ENCODE measurements at regions not wholly inside any gene's neighbourhood (a gene's known extent, or its start where the extent isn't known, plus 50 kb on each side); places are given as distances from the start of the nearest gene placed in this dataset.

DNA sequence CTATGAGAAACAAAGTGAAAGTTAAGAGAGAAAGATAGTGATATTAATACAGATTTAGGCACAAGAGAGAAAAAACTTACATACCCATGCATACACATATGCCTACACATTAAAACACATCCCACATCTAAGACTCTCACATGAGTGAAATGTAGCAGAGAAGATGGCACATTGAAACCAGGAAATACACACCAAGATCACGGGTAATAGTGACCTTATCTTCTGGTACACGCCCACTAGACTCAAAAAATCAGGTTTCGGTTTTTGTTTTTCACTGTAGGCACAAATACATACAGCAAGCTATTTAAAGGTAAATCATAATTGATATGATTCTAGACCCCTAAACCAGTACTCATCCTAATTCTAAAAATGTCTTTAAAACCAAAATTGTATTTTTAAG, 225.2 kb upstream of the TAC1 start:
- DNase-seq: no peak
- no peak overlapping the region for H3K4me3 Mint-ChIP-seq
- peaks cover 0 to 2% (median 0%) of the 10 kb centered on the region in 3 donors for H3K27me3 Mint-ChIP-seq (ENCODE audit: low read depth in 3 of 3)
- H3K36me3 Mint-ChIP-seq: no peaks in the 10 kb centered on the region
- no peaks in the 10 kb centered on the region for H3K4me1 Mint-ChIP-seq
- peaks cover 0 to 9% (median 3%) of the 10 kb centered on the region in 6 donors for H3K9me3 Mint-ChIP-seq
- no peak overlapping the region for H3K27ac Mint-ChIP-seq

DNA sequence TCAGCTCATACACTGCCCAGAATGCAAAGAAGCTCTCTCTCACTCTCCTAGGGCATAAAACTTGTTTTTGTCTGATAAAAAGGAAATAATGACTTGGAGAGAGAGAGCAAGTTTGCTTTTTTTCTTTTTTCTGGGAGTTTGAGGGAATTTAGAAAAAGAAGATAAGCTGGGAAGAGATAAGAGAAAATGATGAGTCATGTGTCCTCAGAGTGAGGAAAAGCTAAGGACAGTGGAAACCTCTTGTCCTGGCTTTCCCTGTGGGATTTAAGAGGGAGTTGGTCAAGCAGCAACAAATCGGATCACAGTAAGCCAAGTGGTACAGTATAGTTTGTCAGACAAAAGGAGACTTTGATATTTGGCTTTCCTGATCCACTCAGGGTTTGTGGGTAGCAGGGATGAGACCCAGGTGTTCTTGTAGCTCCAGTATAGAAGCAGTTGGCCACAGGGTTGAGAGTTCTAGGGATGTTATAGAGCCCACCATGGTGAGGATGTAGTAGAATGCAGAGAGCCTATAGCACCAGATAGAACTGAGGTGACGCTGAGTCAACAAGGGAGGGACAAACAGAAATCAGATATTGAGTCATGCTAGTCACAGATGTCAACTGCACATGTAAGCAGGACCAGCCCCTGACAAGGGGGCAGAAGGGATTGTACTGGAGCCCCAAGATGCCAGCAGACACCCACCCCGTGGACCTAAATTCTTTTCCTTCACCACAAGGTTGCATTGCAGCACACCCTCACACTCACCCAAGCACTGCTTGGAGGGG, 219.3 kb upstream of the TAC1 start:
- Mint-ChIP-seq H3K27ac (no peak overlapping the region), H3K27me3 (ENCODE audit: low read depth in 3 of 3) (peaks cover 0 to 2% (median 0%) of the 10 kb centered on the region in 3 donors), H3K4me3 (no peak overlapping the region), H3K36me3 (no peaks in the 10 kb centered on the region), H3K9me3 (peaks cover 0 to 9% (median 3%) of the 10 kb centered on the region in 6 donors), H3K4me1 (no peaks in the 10 kb centered on the region)
- DNase-seq: no peak

DNA sequence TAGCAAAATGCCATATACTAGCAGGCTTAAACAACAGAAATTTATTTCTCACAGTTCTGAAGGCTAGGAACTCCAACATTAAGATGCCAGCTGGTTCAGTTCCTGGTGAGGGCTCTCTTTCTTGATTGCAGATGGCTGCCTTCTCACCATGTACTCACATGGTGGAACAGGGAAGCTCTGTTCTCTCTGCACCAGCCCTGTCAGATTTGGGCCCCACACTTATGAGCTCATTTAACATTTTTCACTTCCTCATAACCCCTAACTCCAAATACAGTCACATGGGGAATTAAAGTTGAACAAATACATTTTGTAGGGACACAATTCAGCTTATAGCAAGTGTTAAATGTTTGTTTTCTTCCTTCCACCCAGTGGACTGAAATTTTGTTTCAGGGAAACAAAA, 218.6 kb upstream of the TAC1 start:
- Mint-ChIP-seq H3K27ac (no peak overlapping the region), H3K4me3 (no peak overlapping the region), H3K36me3 (no peaks in the 10 kb centered on the region)

DNA sequence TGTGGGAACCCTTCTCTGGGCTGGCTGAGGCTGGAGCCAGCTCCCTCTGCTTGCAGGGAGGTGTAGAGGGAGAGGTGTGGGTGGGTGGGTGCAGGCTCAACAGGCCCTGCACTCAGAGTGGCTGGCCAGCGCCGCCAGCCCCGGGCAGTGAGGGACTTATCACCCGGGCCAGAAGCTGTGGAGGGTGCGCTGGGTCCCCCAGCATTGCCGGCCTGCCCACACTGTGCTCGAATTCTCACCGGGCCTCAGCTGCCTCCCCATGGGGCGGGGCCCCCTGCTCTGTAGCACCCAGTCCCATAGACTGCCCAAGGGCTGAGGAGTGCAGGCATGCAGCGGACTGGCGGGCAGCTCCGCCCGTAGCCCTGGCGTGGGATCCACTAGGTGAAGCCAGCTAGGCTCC, 190.7 kb upstream of the TAC1 start:
- Mint-ChIP-seq H3K27me3 (ENCODE audit: low read depth in 3 of 3) (peaks cover 0 to 2% (median 0%) of the 10 kb centered on the region in 3 donors), H3K4me3 (no peak overlapping the region), H3K36me3 (no peaks in the 10 kb centered on the region), H3K9me3 (peaks cover 0 to 12% (median 5%) of the 10 kb centered on the region in 6 donors), H3K27ac (no peak overlapping the region), H3K4me1 (no peaks in the 10 kb centered on the region)
- no peak for DNase-seq

More for the DNA sequence above, 218.6 kb upstream of the TAC1 start:
- no peak for DNase-seq
- H3K4me1 Mint-ChIP-seq: no peaks in the 10 kb centered on the region
- peaks cover 0 to 6% (median 3%) of the 10 kb centered on the region in 6 donors for H3K9me3 Mint-ChIP-seq
- peaks cover 0 to 2% (median 0%) of the 10 kb centered on the region in 3 donors for H3K27me3 Mint-ChIP-seq (ENCODE audit: low read depth in 3 of 3)

DNA sequence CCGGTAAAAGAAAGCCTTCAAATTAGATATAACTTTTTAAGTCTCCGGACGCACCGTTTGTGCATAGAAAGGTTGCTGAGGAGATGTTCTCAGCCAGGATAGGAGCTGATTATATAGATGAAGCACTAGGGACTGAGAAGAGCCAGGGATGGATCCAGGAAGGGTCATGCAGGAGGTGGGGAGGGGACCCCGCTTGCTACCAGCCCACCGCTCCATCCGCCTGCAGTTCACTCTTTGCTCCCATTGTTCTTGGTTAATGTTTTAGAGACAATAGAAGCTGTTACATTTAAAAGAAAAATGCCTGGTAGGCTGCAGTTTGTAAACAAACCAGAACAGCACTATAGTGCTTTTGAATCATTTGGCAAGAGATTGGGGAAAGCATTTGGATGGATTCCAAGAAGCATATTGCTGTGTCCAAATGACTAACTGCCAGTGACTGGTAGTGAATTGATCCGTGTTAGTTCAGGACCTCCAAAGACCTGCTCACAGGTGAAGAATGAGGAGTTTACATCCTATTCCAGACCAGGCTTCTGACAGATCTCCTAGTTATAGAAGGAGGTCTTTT, 175.9 kb upstream of the TAC1 start:
- H3K9me3 Mint-ChIP-seq: peaks cover 6 to 33% (median 19%) of the 10 kb centered on the region in 6 donors
- H3K27ac Mint-ChIP-seq: no peak overlapping the region
- DNase-seq: no peak
- H3K36me3 Mint-ChIP-seq: no peaks in the 10 kb centered on the region
- no peaks in the 10 kb centered on the region for H3K27me3 Mint-ChIP-seq (ENCODE audit: low read depth in 3 of 3)
- H3K4me3 Mint-ChIP-seq: no peak overlapping the region
- H3K4me1 Mint-ChIP-seq: no peaks in the 10 kb centered on the region

- Mint-ChIP-seq H3K27me3 (ENCODE audit: low read depth in 3 of 3) (no peaks in the 10 kb centered on the region), H3K27ac (no peak overlapping the region), H3K36me3 (no peaks in the 10 kb centered on the region), H3K9me3 (peaks cover 0 to 19% (median 6%) of the 10 kb centered on the region in 6 donors), H3K4me3 (no peak overlapping the region), H3K4me1 (no peaks in the 10 kb centered on the region)
- no peak for DNase-seq
These were observed 166.2 kb upstream of the TAC1 start for GRCh38 chr7:97565665-97566064.

DNA sequence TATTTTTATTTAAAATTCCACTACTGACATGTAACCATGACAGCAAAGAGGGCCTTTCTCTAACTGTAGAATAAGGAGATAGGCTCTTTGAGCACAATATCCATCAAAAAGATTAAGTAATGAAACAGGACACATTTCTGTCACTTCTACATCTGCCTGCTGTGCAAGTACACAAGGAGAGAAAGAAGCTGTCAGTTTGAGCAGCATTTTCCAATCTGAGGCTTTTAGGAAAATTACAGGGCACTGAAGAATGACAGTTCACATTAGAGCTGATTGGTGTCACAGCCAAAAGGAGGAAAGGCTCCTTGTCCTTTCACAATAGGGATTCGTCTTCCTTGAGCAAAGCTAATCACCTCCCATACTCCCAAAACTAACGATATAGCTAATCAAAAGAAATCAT, 158.8 kb upstream of the TAC1 start:
- no peak overlapping the region for H3K27ac Mint-ChIP-seq
- no peaks in the 10 kb centered on the region for H3K36me3 Mint-ChIP-seq
- H3K9me3 Mint-ChIP-seq: peaks cover 0 to 9% (median 2%) of the 10 kb centered on the region in 6 donors
- peaks cover 0 to 1% (median 0%) of the 10 kb centered on the region in 3 donors for H3K27me3 Mint-ChIP-seq (ENCODE audit: low read depth in 3 of 3)
- H3K4me1 Mint-ChIP-seq: no peaks in the 10 kb centered on the region
- no peak overlapping the region for H3K4me3 Mint-ChIP-seq
- DNase-seq: no peak

DNA sequence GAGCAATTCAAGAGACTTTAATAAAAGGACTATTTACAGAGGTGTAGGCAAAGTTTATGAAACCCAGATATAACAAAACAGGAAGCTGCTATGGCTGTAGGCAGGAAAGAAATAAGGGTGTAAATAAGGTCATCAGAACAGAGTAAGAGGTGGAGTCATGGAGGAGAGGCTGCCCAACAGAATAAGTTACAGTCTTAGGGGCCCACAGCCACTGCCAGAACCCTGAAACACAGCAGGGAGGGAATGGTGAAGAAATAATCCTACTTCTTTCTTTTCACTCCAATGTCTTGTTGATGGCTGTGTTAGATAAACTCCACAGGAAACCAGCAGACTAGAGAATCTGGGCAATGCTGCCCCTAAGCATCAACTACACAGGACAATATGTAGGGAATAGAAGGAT, 155.8 kb upstream of the TAC1 start:
- peaks cover 0 to 5% (median 2%) of the 10 kb centered on the region in 6 donors for H3K9me3 Mint-ChIP-seq
- no peak for DNase-seq
- H3K36me3 Mint-ChIP-seq: no peaks in the 10 kb centered on the region
- no peaks in the 10 kb centered on the region for H3K4me1 Mint-ChIP-seq
- no peak overlapping the region for H3K4me3 Mint-ChIP-seq
- H3K27ac Mint-ChIP-seq: no peak overlapping the region
- peaks cover 0 to 1% (median 1%) of the 10 kb centered on the region in 3 donors for H3K27me3 Mint-ChIP-seq (ENCODE audit: low read depth in 3 of 3)

DNA sequence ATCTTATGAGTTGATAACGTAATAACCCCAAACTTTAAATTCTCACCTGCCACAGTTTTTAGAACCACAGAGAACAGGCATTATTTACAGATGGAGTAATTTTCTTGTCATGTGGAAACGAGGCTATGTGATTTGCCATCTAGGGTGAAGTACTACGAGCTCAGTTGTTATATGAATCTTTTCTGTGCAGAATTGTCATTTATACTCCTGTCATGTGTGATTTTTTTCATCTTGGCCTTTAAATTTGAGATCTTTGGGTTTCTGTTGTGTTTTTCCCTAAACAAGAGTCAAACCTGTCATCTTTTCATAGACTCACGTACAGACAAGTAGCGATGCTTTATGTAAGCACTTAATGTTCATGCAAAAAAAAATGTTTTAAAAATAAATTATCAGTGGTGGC, 153.7 kb upstream of the TAC1 start:
- no peak for DNase-seq
- H3K4me1 Mint-ChIP-seq: no peaks in the 10 kb centered on the region
- H3K4me3 Mint-ChIP-seq: no peak overlapping the region
- H3K27ac Mint-ChIP-seq: no peak overlapping the region
- H3K27me3 Mint-ChIP-seq (ENCODE audit: low read depth in 3 of 3): peaks cover 0 to 4% (median 1%) of the 10 kb centered on the region in 3 donors
- no peaks in the 10 kb centered on the region for H3K36me3 Mint-ChIP-seq
- peaks cover 0 to 7% (median 6%) of the 10 kb centered on the region in 6 donors for H3K9me3 Mint-ChIP-seq

GRCh38 chr7:97580205-97580604, 151.7 kb upstream of the TAC1 start:
- Mint-ChIP-seq H3K27me3 (ENCODE audit: low read depth in 3 of 3) (peaks cover 0 to 4% (median 1%) of the 10 kb centered on the region in 3 donors), H3K27ac (no peak overlapping the region), H3K4me1 (no peaks in the 10 kb centered on the region), H3K9me3 (peaks cover 0 to 12% (median 7%) of the 10 kb centered on the region in 6 donors), H3K36me3 (no peaks in the 10 kb centered on the region), H3K4me3 (no peak overlapping the region)
- DNase-seq: no peak

DNA sequence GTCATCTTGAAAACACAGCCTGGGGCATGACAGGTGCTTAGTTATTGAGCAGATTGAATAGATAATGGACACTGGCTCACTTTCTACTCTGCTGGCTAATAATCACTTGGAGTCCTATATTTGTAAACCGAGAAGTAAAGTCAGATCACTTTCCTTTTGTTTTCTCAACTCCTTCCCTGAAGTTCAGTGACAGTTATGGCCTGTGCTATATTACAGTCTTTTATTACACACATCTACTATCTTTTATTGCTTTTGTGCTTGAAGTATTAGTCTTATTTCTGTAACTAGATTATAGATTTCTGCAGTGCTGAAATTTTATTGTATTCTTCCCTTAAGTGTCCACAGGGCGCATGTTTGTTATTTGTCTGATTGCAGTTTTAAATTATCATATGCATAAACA, 136.4 kb upstream of the TAC1 start:
- H3K4me3 Mint-ChIP-seq: no peak overlapping the region
- DNase-seq: no peak
- no peaks in the 10 kb centered on the region for H3K27me3 Mint-ChIP-seq (ENCODE audit: low read depth in 3 of 3)
- peaks cover 0 to 9% (median 3%) of the 10 kb centered on the region in 6 donors for H3K9me3 Mint-ChIP-seq
- H3K4me1 Mint-ChIP-seq: no peaks in the 10 kb centered on the region
- no peaks in the 10 kb centered on the region for H3K36me3 Mint-ChIP-seq
- no peak overlapping the region for H3K27ac Mint-ChIP-seq

- no peak for DNase-seq
- Mint-ChIP-seq H3K4me3 (no peak overlapping the region), H3K9me3 (peaks cover 0 to 9% (median 3%) of the 10 kb centered on the region in 6 donors)
These were observed 129.9 kb upstream of the TAC1 start for GRCh38 chr7:97601931-97602457.

GRCh38 chr7:97620495-97620894, 111.4 kb upstream of the TAC1 start:
- Mint-ChIP-seq H3K4me3 (no peak overlapping the region), H3K9me3 (peaks cover 0 to 6% (median 4%) of the 10 kb centered on the region in 6 donors), H3K27ac (no peak overlapping the region), H3K36me3 (no peaks in the 10 kb centered on the region), H3K27me3 (ENCODE audit: low read depth in 3 of 3) (peaks cover 0 to 3% (median 0%) of the 10 kb centered on the region in 3 donors), H3K4me1 (no peaks in the 10 kb centered on the region)
- DNase-seq: no peak

More at GRCh38 chr7:97601931-97602457, 129.9 kb upstream of the TAC1 start:
- H3K36me3 Mint-ChIP-seq: no peaks in the 10 kb centered on the region
- no peak overlapping the region for H3K27ac Mint-ChIP-seq
- no peaks in the 10 kb centered on the region for H3K4me1 Mint-ChIP-seq
- H3K27me3 Mint-ChIP-seq (ENCODE audit: low read depth in 3 of 3): peaks cover 1 to 2% (median 2%) of the 10 kb centered on the region in 3 donors

DNA sequence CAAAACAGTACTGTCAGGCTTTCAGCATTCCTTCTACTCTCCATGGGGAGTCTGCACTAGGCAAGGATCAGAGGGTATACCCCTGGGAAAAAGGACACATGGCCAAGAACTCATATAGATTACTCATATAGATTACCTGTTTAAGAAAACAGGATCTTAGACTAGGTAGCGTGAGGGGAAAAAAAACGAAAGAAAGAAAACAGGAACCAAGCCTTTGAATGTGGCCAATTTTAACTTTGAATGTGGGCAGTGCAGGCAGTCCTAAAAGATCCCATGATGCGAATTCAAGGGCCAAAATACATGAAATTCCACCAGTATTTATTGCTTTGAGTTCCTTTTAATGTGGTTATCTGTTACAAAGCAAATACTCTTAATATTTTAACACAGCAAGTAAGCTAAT, 108.6 kb upstream of the TAC1 start:
- Mint-ChIP-seq H3K4me1 (no peaks in the 10 kb centered on the region), H3K27me3 (ENCODE audit: low read depth in 3 of 3) (peaks cover 0 to 3% (median 0%) of the 10 kb centered on the region in 3 donors), H3K4me3 (no peak overlapping the region), H3K27ac (no peak overlapping the region), H3K9me3 (peaks cover 3 to 18% (median 5%) of the 10 kb centered on the region in 6 donors), H3K36me3 (no peaks in the 10 kb centered on the region)
- DNase-seq: no peak
